ENCODE measurements at regions not wholly inside any gene's neighbourhood (a gene's known extent, or its start where the extent isn't known, plus 50 kb on each side); places are given as distances from the start of the nearest gene placed in this dataset.

- H3K36me3 Mint-ChIP-seq (ENCODE audit: low read depth): no peaks in the 10 kb centered on the region
- TF ChIP-seq CTCF (conservative IDR thresholded peaks at IDR 0.05): no peak
- no peaks in the 10 kb centered on the region for H3K9me3 Mint-ChIP-seq
- peak; percentile 45 for DNase-seq
- no peaks in the 10 kb centered on the region for H3K9me3 ChIP-seq (ENCODE audit: control insufficient read depth, low read length)
- no peaks in the 10 kb centered on the region for H3K4me1 ChIP-seq (ENCODE audit: control insufficient read depth, insufficient read depth, low read length)
- no peak overlapping the region for H3K27ac ChIP-seq (ENCODE audit: low read depth, low read length)
- no peak overlapping the region for H3K27ac Mint-ChIP-seq
- no peaks in the 10 kb centered on the region for H3K27me3 ChIP-seq (ENCODE audit: control insufficient read depth, insufficient read depth, low read length, poor library complexity, severe bottlenecking)
- no peak overlapping the region for H3K4me3 ChIP-seq (ENCODE audit: low read length)
- no peaks in the 10 kb centered on the region for H3K4me1 Mint-ChIP-seq
- H3K36me3 ChIP-seq (ENCODE audit: control insufficient read depth, insufficient read depth, low read length): no peaks in the 10 kb centered on the region
- WGBS, 2 experiments (ENCODE audit: insufficient coverage in 1 of 2, insufficient read length in 1 of 2): 68 to 81% methylated on average over 3 to 6 of the region's 6 CpGs
- no peak overlapping the region for H3K4me3 Mint-ChIP-seq
- H3K9ac ChIP-seq (ENCODE audit: extremely low read depth, low read length, poor library complexity, severe bottlenecking): no peak overlapping the region
- no peaks in the 10 kb centered on the region for H3K27me3 Mint-ChIP-seq (ENCODE audit: insufficient read depth)
These were observed 274.9 kb upstream of the GK2 start for GRCh38 chr4:79682801-79683530.

DNA sequence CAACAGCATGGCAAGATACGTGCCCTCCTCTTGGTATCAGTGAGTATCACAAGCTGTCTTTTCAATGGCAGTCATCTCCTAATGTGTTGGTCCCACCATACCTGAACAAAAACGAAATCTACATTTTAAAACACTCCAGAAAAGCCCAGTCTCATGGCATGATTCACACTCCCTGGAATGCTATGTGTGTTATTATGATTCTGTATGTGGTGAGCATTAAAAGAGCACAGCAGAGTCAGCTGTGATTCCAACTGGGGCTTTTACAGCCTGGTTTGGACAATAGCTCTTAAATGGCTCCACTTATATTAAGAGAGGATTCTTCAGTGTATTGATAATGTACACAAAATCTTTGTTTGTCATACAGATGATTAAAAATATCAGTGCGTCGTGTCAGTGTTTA is 274.1 kb upstream of the GK2 start:
- no peaks in the 10 kb centered on the region for H3K4me1 Mint-ChIP-seq
- 92 to 100% methylated on average over 2 to 4 of the region's 4 CpGs for WGBS, 2 experiments (ENCODE audit: insufficient coverage in 1 of 2, insufficient read length in 1 of 2)
- Histone ChIP-seq H3K27me3 (ENCODE audit: control insufficient read depth, insufficient read depth, low read length, poor library complexity, severe bottlenecking) (no peaks in the 10 kb centered on the region), H3K4me1 (ENCODE audit: control insufficient read depth, insufficient read depth, low read length) (no peaks in the 10 kb centered on the region), H3K9ac (ENCODE audit: extremely low read depth, low read length, poor library complexity, severe bottlenecking) (no peak overlapping the region), H3K9me3 (ENCODE audit: control insufficient read depth, low read length) (no peaks in the 10 kb centered on the region), H3K36me3 (ENCODE audit: control insufficient read depth, insufficient read depth, low read length) (no peaks in the 10 kb centered on the region), H3K27ac (ENCODE audit: low read depth, low read length) (no peak overlapping the region), H3K4me3 (ENCODE audit: low read length) (no peak overlapping the region)
- no peaks in the 10 kb centered on the region for H3K9me3 Mint-ChIP-seq
- DNase-seq: no peak
- no peak overlapping the region for H3K27ac Mint-ChIP-seq
- no peaks in the 10 kb centered on the region for H3K36me3 Mint-ChIP-seq (ENCODE audit: low read depth)
- TF ChIP-seq CTCF (conservative IDR thresholded peaks at IDR 0.05): no peak
- no peaks in the 10 kb centered on the region for H3K27me3 Mint-ChIP-seq (ENCODE audit: insufficient read depth)
- no peak overlapping the region for H3K4me3 Mint-ChIP-seq

DNA sequence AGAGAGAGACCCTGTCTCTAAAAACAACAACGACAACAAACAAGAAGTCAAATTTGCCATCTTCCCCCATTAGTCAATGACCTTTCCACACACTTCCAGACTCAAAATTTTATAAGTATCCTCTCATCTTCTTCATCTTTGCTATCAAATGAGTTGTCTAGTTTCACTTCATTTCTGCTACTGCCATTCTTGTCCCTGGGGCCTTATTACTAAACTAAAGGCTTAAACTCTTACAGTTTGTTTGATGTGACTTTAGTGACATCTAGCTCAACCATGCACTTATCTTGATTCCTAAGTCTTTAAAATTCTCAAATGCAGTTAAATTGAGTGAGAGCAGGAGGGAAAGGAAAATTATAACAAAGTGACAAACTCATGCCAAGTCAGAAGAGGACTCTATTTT is 271.8 kb upstream of the GK2 start:
- Mint-ChIP-seq H3K4me1 (no peaks in the 10 kb centered on the region), H3K27ac (no peak overlapping the region), H3K36me3 (ENCODE audit: low read depth) (no peaks in the 10 kb centered on the region), H3K9me3 (no peaks in the 10 kb centered on the region), H3K4me3 (no peak overlapping the region), H3K27me3 (ENCODE audit: insufficient read depth) (no peaks in the 10 kb centered on the region)
- no peaks in the 10 kb centered on the region for H3K27me3 ChIP-seq (ENCODE audit: control insufficient read depth, insufficient read depth, low read length, poor library complexity, severe bottlenecking)
- no peak overlapping the region for H3K27ac ChIP-seq (ENCODE audit: low read depth, low read length)
- no peak overlapping the region for H3K9ac ChIP-seq (ENCODE audit: extremely low read depth, low read length, poor library complexity, severe bottlenecking)
- H3K36me3 ChIP-seq (ENCODE audit: control insufficient read depth, insufficient read depth, low read length): no peaks in the 10 kb centered on the region
- no peak for DNase-seq
- H3K4me1 ChIP-seq (ENCODE audit: control insufficient read depth, insufficient read depth, low read length): no peaks in the 10 kb centered on the region
- peaks cover 2% of the 10 kb centered on the region for H3K9me3 ChIP-seq (ENCODE audit: control insufficient read depth, low read length)
- H3K4me3 ChIP-seq (ENCODE audit: low read length): no peak overlapping the region
- WGBS, 2 experiments (ENCODE audit: insufficient coverage in 1 of 2, insufficient read length in 1 of 2): 91 to 100% methylated on average over 1 of the region's 1 CpG
- no peak for TF ChIP-seq CTCF (conservative IDR thresholded peaks at IDR 0.05)

All from endodermal cell (in vitro differentiated cells).